Stomach (tissue), 4 donors: ENCODE measurements at regions not wholly inside any gene's neighbourhood (a gene's known extent, or its start where the extent isn't known, plus 50 kb on each side); places are given as distances from the start of the nearest gene placed in this dataset.

Experiments
- CTCF ChIP-seq, 7 experiments: fragments of 450-650 bp in 4 of 7; fragments of 200-600 bp in 3 of 7; sonication (generic) in 3 of 7; IDR thresholded peaks; one replicate each; pipeline ENCODE4 v1.5.1; 2016 to 2019; ENCODE audit warnings: antibody characterized with exemption in 7 of 7, control low read depth in 2 of 7, mild to moderate bottlenecking in 1 of 7
- EP300 ChIP-seq: sonication (generic); formaldehyde crosslinking; IDR thresholded peaks from one replicate; pipeline ENCODE4 v1.6.1; 2017; ENCODE audit warnings: antibody characterized with exemption
- POLR2A ChIP-seq, 4 donors: fragments of 450-650 bp; IDR thresholded peaks; one replicate each; pipeline ENCODE4 v1.6.1; 2016; ENCODE audit warnings: antibody characterized with exemption in 4 of 4, control low read depth in 2 of 4, mild to moderate bottlenecking in 1 of 4, moderate library complexity in 1 of 4
- POLR2AphosphoS5 ChIP-seq, 3 donors: sonication (generic); formaldehyde crosslinking; IDR thresholded peaks; one replicate each; pipeline ENCODE4 v1.6.1; 2016; ENCODE audit warnings: antibody characterized with exemption in 3 of 3

GRCh38 chr13:103436057-103436654 is 369.9 kb upstream of the SLC10A2 start:
- TF ChIP-seq CTCF (IDR thresholded peaks at IDR 0.05) (no peak), POLR2AphosphoS5 (IDR thresholded peaks at IDR 0.05) (no peak), POLR2A (IDR thresholded peaks at IDR 0.05) (no peak), EP300 (no peak)
